GM10266 (cell line): ENCODE measurements at regions not wholly inside any gene's neighbourhood (a gene's known extent, or its start where the extent isn't known, plus 50 kb on each side); places are given as distances from the start of the nearest gene placed in this dataset.

Experiments used
- DNase-seq: peaks from one replicate; pipeline ENCODE4 v3.0.0; 2012; ENCODE audit errors: extremely low spot score
- CTCF ChIP-seq: IDR thresholded peaks from 2 replicates; pipeline ENCODE4 v1.5.1; 2012; ENCODE audit warnings: mild to moderate bottlenecking, low read depth; ENCODE audit not compliant: control insufficient read depth, insufficient read depth; ENCODE audit errors: missing control alignments

- no peak for DNase-seq
- TF ChIP-seq CTCF, result no peak
Observed at GRCh38 chr4:59805176-59805575, 1395.0 kb upstream of the ADGRL3 start.

- no peak for DNase-seq
- no peak for TF ChIP-seq CTCF
Observed at GRCh38 chr4:59814402-59815010, 1385.6 kb upstream of the ADGRL3 start.

- TF ChIP-seq CTCF, result no peak
- DNase-seq, result peak; percentile 31
Observed at GRCh38 chr4:59818656-59819055, 1381.5 kb upstream of the ADGRL3 start.

GRCh38 chr4:59823311-59823710, 1376.8 kb upstream of the ADGRL3 start:
- no peak for TF ChIP-seq CTCF
- no peak for DNase-seq

GRCh38 chr4:59825104-59825503, 1375.0 kb upstream of the ADGRL3 start:
- no peak for DNase-seq
- TF ChIP-seq CTCF, result no peak

- no peak for TF ChIP-seq CTCF
- no peak for DNase-seq
Observed at GRCh38 chr4:59831746-59832145, 1368.4 kb upstream of the ADGRL3 start.

- no peak for DNase-seq
- TF ChIP-seq CTCF, result no peak
Observed at GRCh38 chr4:59834943-59835342, 1365.2 kb upstream of the ADGRL3 start.
